HG03139 (cell line): ENCODE measurements at regions not wholly inside any gene's neighbourhood (a gene's known extent, or its start where the extent isn't known, plus 50 kb on each side); places are given as distances from the start of the nearest gene placed in this dataset.

ENCODE experiments used
- ATAC-seq: cut with Tn5 transposase; IDR thresholded peaks from one replicate; pipeline ENCODE4 v1.9.1; 2021; ENCODE audit not compliant: unreplicated experiment

GRCh38 chr5:107294211-107294550, 376.6 kb downstream of the EFNA5 start:
- peak; percentile 55 for ATAC-seq

GRCh38 chr5:107293541-107294210, 377.1 kb downstream of the EFNA5 start:
- peak; percentile 6 for ATAC-seq

- no peak for ATAC-seq
Observed at GRCh38 chr5:107291866-107292265, 378.9 kb downstream of the EFNA5 start.

GRCh38 chr5:107290780-107291398, 379.8 kb downstream of the EFNA5 start:
- ATAC-seq: no peak

GRCh38 chr5:107289030-107289714, 381.6 kb downstream of the EFNA5 start:
- ATAC-seq: peak; percentile 89

- no peak for ATAC-seq
Observed at GRCh38 chr5:107286447-107287098, 384.2 kb downstream of the EFNA5 start.

DNA sequence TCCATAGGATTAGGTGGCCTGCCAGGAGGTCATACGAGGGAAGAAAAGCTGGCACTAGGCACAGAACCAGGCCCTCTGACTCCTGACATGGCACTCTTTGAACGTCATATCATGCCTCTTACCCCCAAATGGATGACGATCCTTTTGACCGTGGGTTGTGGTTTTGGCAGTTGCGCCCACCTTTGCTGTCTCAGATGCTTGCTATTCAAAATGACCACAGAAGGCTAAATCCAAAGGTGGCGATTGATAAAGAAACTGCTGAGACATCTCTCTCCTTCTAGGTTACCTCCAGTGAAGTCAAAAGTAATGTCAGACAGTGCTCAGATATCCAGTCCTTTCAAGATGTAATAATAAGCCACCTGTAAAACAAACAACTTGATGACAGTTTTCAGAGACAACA, 385.0 kb downstream of the EFNA5 start:
- no peak for ATAC-seq

- no peak for ATAC-seq
Observed at GRCh38 chr5:107284822-107285525, 385.8 kb downstream of the EFNA5 start.

- no peak for ATAC-seq
Observed at GRCh38 chr5:107282061-107282460, 388.7 kb downstream of the EFNA5 start.

- no peak for ATAC-seq
Observed at GRCh38 chr5:107278774-107279173, 392.0 kb downstream of the EFNA5 start.

- ATAC-seq: no peak
Observed at GRCh38 chr5:107277485-107278125, 393.1 kb downstream of the EFNA5 start.

DNA sequence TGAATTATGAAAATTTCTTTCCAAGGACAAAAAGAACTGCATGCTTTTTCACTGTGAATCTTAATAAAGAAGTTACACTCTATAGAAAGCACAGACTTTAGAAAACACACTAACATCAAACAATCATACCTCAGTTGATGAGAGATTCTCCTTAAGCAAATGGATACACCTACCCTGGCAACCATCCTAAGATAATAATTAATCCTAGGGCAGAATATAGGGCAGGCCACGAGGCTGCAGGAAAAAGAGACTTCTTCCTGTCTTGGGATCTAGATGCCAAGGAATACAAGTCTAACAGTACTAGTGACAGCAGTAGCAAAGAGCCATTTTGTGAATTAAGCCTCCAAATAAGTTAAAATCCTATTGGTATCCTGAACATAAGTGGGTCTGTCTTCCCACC, 395.4 kb downstream of the EFNA5 start:
- ATAC-seq: no peak

DNA sequence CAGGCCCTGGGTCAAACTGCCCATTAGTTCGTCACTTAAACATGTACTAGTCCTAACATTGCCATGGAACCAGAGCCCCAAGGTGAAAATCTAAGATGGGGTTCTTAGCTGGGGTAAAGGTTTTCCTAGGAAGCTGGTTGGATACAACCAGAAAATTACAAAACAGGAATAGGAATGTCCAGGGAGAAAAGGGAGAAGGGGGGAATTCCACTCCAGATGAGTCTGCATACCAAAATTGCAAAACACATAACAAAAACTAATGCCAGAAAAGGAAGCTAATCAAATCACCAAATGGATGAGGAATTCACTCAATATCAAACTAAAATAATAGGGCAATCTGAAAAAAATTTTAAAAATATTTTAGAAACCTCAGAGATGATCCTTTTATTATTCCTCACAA, 396.2 kb downstream of the EFNA5 start:
- no peak for ATAC-seq

- ATAC-seq: no peak
Observed at GRCh38 chr5:107272954-107273353, 397.8 kb downstream of the EFNA5 start.

GRCh38 chr5:107272509-107272908, 398.2 kb downstream of the EFNA5 start:
- ATAC-seq: no peak

DNA sequence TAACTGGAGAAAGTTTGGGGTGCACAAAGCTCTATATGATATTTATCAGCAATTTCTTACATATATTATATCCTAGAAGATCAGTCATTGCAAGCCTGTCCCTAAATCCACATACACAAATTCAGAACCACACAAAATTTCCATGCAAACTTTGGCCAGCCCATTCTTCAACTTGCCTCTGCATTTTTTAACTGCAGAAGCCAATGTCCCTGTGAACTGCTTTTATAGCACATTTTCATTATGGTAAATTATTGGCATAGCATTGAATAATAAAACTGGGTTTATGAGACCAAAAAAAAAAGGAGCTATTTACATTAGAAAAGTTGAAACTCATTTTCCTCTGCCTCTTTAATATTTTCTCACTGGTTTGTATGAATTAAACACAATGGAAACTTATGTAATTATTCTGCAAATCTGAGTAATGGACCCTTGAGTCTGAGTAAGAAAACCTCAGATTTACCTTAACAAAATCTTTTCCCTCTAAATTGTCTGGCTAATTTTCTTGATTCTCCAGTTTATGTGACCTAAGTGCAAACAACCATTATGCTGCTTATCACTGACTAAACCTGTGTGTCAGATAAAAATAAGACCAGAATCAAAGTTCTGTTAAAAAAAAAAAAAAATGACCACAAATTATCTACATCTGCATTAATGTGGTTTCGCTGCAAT, 398.9 kb downstream of the EFNA5 start:
- ATAC-seq: no peak

DNA sequence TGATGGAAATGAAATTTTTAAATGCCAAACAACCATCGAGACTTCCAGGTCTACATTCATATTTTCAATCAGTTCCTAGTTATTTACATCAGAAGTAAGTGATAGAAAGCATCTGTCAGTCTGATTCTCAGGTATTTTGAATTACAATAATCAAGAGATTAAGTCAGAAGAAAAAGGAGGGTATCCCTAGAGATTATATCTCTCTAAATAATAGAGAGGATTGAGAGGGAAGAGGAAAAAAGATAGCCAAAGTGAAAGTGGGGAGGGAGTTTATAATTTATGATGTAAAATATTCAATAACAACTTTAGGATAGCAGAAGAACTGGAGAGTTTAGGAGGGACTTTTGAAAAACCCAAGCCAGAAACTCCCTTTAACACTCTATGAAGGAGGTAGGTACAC, 400.2 kb downstream of the EFNA5 start:
- ATAC-seq: no peak

DNA sequence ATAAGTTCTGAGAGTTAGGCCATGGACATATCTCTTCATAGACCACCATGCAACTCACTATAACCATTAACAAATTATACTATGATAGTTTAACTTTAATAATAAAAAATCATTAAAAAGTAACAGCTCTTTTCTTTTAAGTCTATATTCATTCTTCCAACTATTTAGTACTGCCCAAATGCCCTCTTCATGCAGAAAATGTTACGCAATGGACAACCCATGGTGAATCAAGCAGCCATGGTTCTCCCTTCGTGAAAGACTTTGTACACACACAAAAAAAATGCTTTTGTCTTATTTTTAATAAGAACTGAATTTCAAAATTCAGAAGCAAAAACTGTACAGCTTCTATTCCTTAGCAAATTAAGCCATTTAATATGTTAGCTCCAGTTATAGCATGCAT, 401.1 kb downstream of the EFNA5 start:
- no peak for ATAC-seq

- no peak for ATAC-seq
Observed at GRCh38 chr5:107269256-107269655, 401.5 kb downstream of the EFNA5 start.

GRCh38 chr5:107268241-107268640, 402.5 kb downstream of the EFNA5 start:
- ATAC-seq: no peak
